ENCODE measurements at regions not wholly inside any gene's neighbourhood (a gene's known extent, or its start where the extent isn't known, plus 50 kb on each side); places are given as distances from the start of the nearest gene placed in this dataset.

GRCh38 chr4:140220058-140220457, 66.1 kb upstream of the MAML3 start:
- no peak for TF ChIP-seq CTCF (IDR thresholded peaks at IDR 0.05 in 8 of 11, conservative IDR thresholded peaks at IDR 0.05 in 3 of 11)
- no peak for TF ChIP-seq POLR2A (IDR thresholded peaks at IDR 0.05)
- no peak for TF ChIP-seq POLR2AphosphoS5 (IDR thresholded peaks at IDR 0.05)
